Bronchial epithelial cell (primary cell): ENCODE measurements at regions not wholly inside any gene's neighbourhood (a gene's known extent, or its start where the extent isn't known, plus 50 kb on each side); places are given as distances from the start of the nearest gene placed in this dataset.

Experiments used
- DNase-seq: peaks from one replicate; pipeline ENCODE4 v3.0.0-alpha.2; 2010; ENCODE audit warnings: low read depth
- FAIRE-seq: peaks from 2 replicates; lab custom pipeline; 2011; peaks lifted over from hg19 to GRCh38; lab: Jason Lieb, UNC
- H3K27me3 ChIP-seq: 2 replicates; pipeline ENCODE4 v1.5.1; 2011; ENCODE audit warnings: low read length; ENCODE audit not compliant: control insufficient read depth, insufficient read depth
- H3K36me3 ChIP-seq: 2 replicates; pipeline ENCODE4 v1.5.1; 2011; ENCODE audit warnings: low read length; ENCODE audit not compliant: control insufficient read depth, insufficient read depth
- H3K4me3 ChIP-seq: 2 replicates; pipeline ENCODE4 v1.5.1; 2011; ENCODE audit warnings: mild to moderate bottlenecking, low read depth, low read length, control low read depth
- CTCF ChIP-seq: IDR thresholded peaks from 2 replicates; pipeline ENCODE4 v1.5.1; 2011; ENCODE audit warnings: mild to moderate bottlenecking, moderate library complexity, low read length, control low read depth, inconsistent platforms; ENCODE audit not compliant: insufficient read depth, severe bottlenecking

DNA sequence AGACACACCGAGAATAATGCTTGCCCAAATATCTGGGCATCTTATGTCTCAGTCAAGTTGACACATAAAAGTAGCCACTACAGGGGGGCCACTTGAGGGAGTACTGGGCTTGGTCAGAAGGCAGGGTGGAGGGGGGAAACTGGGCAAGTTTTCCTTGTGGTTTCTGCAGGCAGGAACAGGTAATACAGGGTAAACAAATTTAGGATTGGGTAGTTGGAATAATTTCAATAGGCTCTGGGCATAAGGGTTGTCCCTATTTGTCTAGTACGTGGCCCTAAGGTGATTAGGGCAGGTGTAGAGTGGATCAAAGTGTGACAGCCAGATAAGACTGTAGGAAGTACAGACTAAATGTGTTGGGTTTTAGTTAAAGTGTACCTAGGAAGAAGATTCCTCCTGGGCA is 353.1 kb downstream of the TLE4 start:
- FAIRE-seq, result no peak

DNA sequence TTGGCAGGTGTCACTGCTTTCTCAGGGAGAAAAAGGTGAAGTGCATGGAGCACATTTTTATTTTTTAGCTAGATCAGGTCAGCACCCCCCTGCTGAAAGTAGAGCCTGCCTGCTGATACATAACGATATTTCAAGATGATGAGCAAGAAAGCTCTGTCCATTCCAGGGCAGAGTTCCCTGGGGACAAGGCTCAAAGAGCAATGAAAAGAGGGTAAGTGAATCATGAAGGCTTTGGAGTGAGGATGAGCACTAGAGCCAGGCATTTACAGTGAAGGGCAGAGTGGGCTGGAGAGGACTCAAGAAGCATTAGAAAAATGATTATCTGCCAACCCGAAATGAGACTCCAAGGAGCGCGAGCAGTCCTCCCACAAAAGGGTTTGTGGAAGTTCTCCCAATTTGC is 345.7 kb downstream of the TLE4 start:
- DNase-seq (no peak), FAIRE-seq (no peak)
- TF ChIP-seq CTCF, result no peak
- no peaks in the 10 kb centered on the region for H3K36me3 ChIP-seq
- no peaks in the 10 kb centered on the region for H3K27me3 ChIP-seq
- H3K4me3 ChIP-seq, result no peak overlapping the region

More for the DNA sequence above, 353.1 kb downstream of the TLE4 start:
- TF ChIP-seq CTCF, result no peak
- no peak for DNase-seq
- no peak overlapping the region for H3K4me3 ChIP-seq
- no peaks in the 10 kb centered on the region for H3K36me3 ChIP-seq
- H3K27me3 ChIP-seq, result no peaks in the 10 kb centered on the region

GRCh38 chr9:79913867-79914266 is 342.1 kb downstream of the TLE4 start:
- no peak for TF ChIP-seq CTCF
- H3K27me3 ChIP-seq, result no peaks in the 10 kb centered on the region
- no peak overlapping the region for H3K4me3 ChIP-seq
- no peaks in the 10 kb centered on the region for H3K36me3 ChIP-seq
- FAIRE-seq (no peak), DNase-seq (no peak)

DNA sequence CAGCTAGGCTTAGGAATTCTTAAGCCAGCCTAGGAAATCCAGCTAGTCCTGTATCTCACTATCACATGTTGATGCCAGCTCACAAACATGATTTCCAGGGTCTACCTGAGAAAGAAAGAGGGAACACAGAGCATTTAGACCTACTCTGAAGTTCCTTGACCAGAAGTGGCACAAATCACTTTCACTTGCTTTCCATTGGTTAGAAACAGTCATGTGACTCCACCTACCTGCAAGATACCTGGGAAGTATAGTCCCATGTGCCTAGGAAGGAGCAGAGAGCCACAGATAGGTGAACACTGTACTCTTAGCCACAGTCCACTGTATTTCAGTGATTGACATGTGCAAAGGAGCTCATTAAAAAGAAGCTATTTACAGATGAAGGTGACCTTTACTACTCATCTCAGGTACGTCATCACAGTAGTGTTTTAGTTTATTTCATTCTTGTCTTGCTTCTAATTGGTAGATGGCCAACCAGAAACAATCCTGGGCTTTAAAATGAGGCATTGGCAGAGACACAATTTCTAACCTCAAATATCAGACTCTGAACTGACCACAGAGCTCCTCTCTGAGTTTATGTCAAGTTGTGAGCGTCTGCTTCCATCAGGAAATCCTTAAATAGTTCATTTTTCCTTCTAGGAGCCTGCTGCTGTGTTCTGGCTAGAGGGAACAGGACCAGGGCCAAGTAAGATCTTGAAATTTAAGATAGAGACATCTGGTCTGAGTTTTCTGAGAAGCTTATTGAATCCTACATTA is 340.7 kb downstream of the TLE4 start:
- no peaks in the 10 kb centered on the region for H3K36me3 ChIP-seq
- TF ChIP-seq CTCF, result no peak
- H3K27me3 ChIP-seq, result no peaks in the 10 kb centered on the region
- DNase-seq (no peak), FAIRE-seq (peak; percentile 52)
- no peak overlapping the region for H3K4me3 ChIP-seq

- FAIRE-seq (no peak), DNase-seq (no peak)
- Histone ChIP-seq H3K36me3 (no peaks in the 10 kb centered on the region), H3K27me3 (no peaks in the 10 kb centered on the region), H3K4me3 (no peak overlapping the region)
- no peak for TF ChIP-seq CTCF
Measured at GRCh38 chr9:79911724-79912123, 340.0 kb downstream of the TLE4 start.
